Suprapubic skin (tissue), 4 donors: ENCODE measurements at regions not wholly inside any gene's neighbourhood (a gene's known extent, or its start where the extent isn't known, plus 50 kb on each side); places are given as distances from the start of the nearest gene placed in this dataset.
A peak's percentile ranks its signal among the peaks of the same experiment; 100 is the strongest.

Experiments
- DNase-seq, 2 donors: peaks; one replicate each; pipeline ENCODE4 v3.0.0-alpha.2; 2019; ENCODE audit warnings: low spot score in 2 of 2
- H3K27ac ChIP-seq: fragments of 200-600 bp; sonication (generic); one replicate; pipeline ENCODE4 v1.5.1; 2019
- H3K27me3 ChIP-seq: fragments of 200-600 bp; sonication (generic); one replicate; pipeline ENCODE4 v1.5.1; 2019
- H3K36me3 ChIP-seq: fragments of 200-600 bp; sonication (generic); one replicate; pipeline ENCODE4 v1.5.1; 2019
- H3K4me1 ChIP-seq: fragments of 200-600 bp; sonication (generic); one replicate; pipeline ENCODE4 v1.5.1; 2019
- H3K4me3 ChIP-seq: fragments of 200-600 bp; sonication (generic); one replicate; pipeline ENCODE4 v1.5.1; 2019; ENCODE audit warnings: mild to moderate bottlenecking
- H3K9me3 ChIP-seq: fragments of 200-600 bp; sonication (generic); one replicate; pipeline ENCODE4 v1.5.1; 2019
- CTCF ChIP-seq, 2 donors: fragments of 200-600 bp in 1 of 2; fragments of 450-650 bp in 1 of 2; sonication (generic) in 1 of 2; IDR thresholded peaks; one replicate each; pipeline ENCODE4 v1.5.1; 2016 to 2019; ENCODE audit warnings: antibody characterized with exemption in 2 of 2, mild to moderate bottlenecking in 1 of 2, moderate library complexity in 1 of 2
- EP300 ChIP-seq: sonication (generic); formaldehyde crosslinking; IDR thresholded peaks from one replicate; pipeline ENCODE4 v1.6.1; 2017; ENCODE audit warnings: antibody characterized with exemption
- POLR2A ChIP-seq, 2 donors: fragments of 450-650 bp; IDR thresholded peaks; one replicate each; pipeline ENCODE4 v1.6.1; 2017; ENCODE audit warnings: antibody characterized with exemption in 2 of 2, mild to moderate bottlenecking in 2 of 2, moderate library complexity in 2 of 2
- POLR2AphosphoS5 ChIP-seq, 3 donors: sonication (generic); formaldehyde crosslinking; IDR thresholded peaks; one replicate each; pipeline ENCODE4 v1.6.1; 2017; ENCODE audit warnings: antibody characterized with exemption in 3 of 3
- WGBS: methylation state at CpG from one replicate; pipeline ENCODE4 v1.1.5; 2018; 5-methylcytosine and 5-hydroxymethylcytosine counted together

GRCh38 chr17:5753421-5753820 is 169.1 kb upstream of the NLRP1 start:
- DNase-seq, result no peak
- no peaks in the 10 kb centered on the region for H3K9me3 ChIP-seq
- no peaks in the 10 kb centered on the region for H3K36me3 ChIP-seq
- peaks cover 27% of the 10 kb centered on the region for H3K27me3 ChIP-seq
- TF ChIP-seq EP300 (no peak), CTCF (IDR thresholded peaks at IDR 0.05) (no peak), POLR2AphosphoS5 (IDR thresholded peaks at IDR 0.05) (no peak), POLR2A (IDR thresholded peaks at IDR 0.05) (no peak)
- H3K4me3 ChIP-seq, result no peak overlapping the region
- H3K4me1 ChIP-seq, result no peaks in the 10 kb centered on the region
- H3K27ac ChIP-seq, result no peak overlapping the region
- WGBS, result 84% methylated on average over 2 of the region's 2 CpGs

- 91% methylated on average over 8 of the region's 8 CpGs for WGBS
- peak in 1 of 2 donors; percentile 61 for DNase-seq
- Histone ChIP-seq H3K27me3 (peaks cover 33% of the 10 kb centered on the region), H3K36me3 (no peaks in the 10 kb centered on the region), H3K4me1 (peaks cover 4% of the 10 kb centered on the region), H3K27ac (no peak overlapping the region), H3K4me3 (no peak overlapping the region), H3K9me3 (no peaks in the 10 kb centered on the region)
- TF ChIP-seq POLR2AphosphoS5 (IDR thresholded peaks at IDR 0.05) (no peak), POLR2A (IDR thresholded peaks at IDR 0.05) (no peak), CTCF (IDR thresholded peaks at IDR 0.05) (no peak), EP300 (no peak)
Measured at GRCh38 chr17:5757314-5757907, 173.1 kb upstream of the NLRP1 start.

GRCh38 chr17:5758651-5759050 is 174.3 kb upstream of the NLRP1 start:
- H3K4me1 ChIP-seq, result peaks cover 4% of the 10 kb centered on the region
- peaks cover 44% of the 10 kb centered on the region for H3K27me3 ChIP-seq
- H3K4me3 ChIP-seq, result no peak overlapping the region
- DNase-seq, result no peak
- H3K9me3 ChIP-seq, result no peaks in the 10 kb centered on the region
- H3K27ac ChIP-seq, result no peak overlapping the region
- no peaks in the 10 kb centered on the region for H3K36me3 ChIP-seq
- no peak for TF ChIP-seq CTCF (IDR thresholded peaks at IDR 0.05)
- no peak for TF ChIP-seq POLR2A (IDR thresholded peaks at IDR 0.05)
- no peak for TF ChIP-seq POLR2AphosphoS5 (IDR thresholded peaks at IDR 0.05)
- TF ChIP-seq EP300, result no peak

- Histone ChIP-seq H3K27me3 (peaks cover 46% of the 10 kb centered on the region), H3K36me3 (no peaks in the 10 kb centered on the region), H3K4me1 (peaks cover 4% of the 10 kb centered on the region), H3K4me3 (no peak overlapping the region), H3K27ac (no peak overlapping the region), H3K9me3 (no peaks in the 10 kb centered on the region)
- TF ChIP-seq CTCF (IDR thresholded peaks at IDR 0.05) (no peak), POLR2AphosphoS5 (IDR thresholded peaks at IDR 0.05) (no peak), POLR2A (IDR thresholded peaks at IDR 0.05) (no peak), EP300 (no peak)
- WGBS, result 34% methylated on average over 8 of the region's 8 CpGs
- DNase-seq, result no peak
Measured at GRCh38 chr17:5759501-5759925, 175.2 kb upstream of the NLRP1 start.

- peak in 1 of 2 donors; percentile 3 for DNase-seq
- 62% methylated on average over 2 of the region's 2 CpGs for WGBS
- TF ChIP-seq POLR2AphosphoS5 (IDR thresholded peaks at IDR 0.05) (no peak), POLR2A (IDR thresholded peaks at IDR 0.05) (no peak), EP300 (no peak), CTCF (IDR thresholded peaks at IDR 0.05) (no peak)
- peaks cover 58% of the 10 kb centered on the region for H3K27me3 ChIP-seq
- no peaks in the 10 kb centered on the region for H3K9me3 ChIP-seq
- no peak overlapping the region for H3K27ac ChIP-seq
- peaks cover 4% of the 10 kb centered on the region for H3K4me1 ChIP-seq
- no peak overlapping the region for H3K4me3 ChIP-seq
- H3K36me3 ChIP-seq, result no peaks in the 10 kb centered on the region
Measured at GRCh38 chr17:5762191-5762590, 177.9 kb upstream of the NLRP1 start.
